ENCODE measurements at regions not wholly inside any gene's neighbourhood (a gene's known extent, or its start where the extent isn't known, plus 50 kb on each side); places are given as distances from the start of the nearest gene placed in this dataset.
A peak's percentile ranks its signal among the peaks of the same experiment; 100 is the strongest.

GRCh38 chrX:110419512-110419911 is 60.9 kb downstream of the RTL9 start:
- no peak overlapping the region for H3K4me3 ChIP-seq
- H3K27me3 ChIP-seq = no peaks in the 10 kb centered on the region
- no peak for TF ChIP-seq CTCF (IDR thresholded peaks at IDR 0.05)
- no peaks in the 10 kb centered on the region for H3K9me3 ChIP-seq
- no peak for DNase-seq
- H3K4me1 ChIP-seq = no peaks in the 10 kb centered on the region
- ATAC-seq = no peak
- intact Hi-C loops (cut with DNase I) = loop anchor here (10.0 kb wide), 1 partner anchor 265 kb away; no protein-coding TSS in a partner anchor
- H3K36me3 ChIP-seq = no peaks in the 10 kb centered on the region
- H3K27ac ChIP-seq = no peak overlapping the region

GRCh38 chrX:110420771-110421499 is 62.3 kb downstream of the RTL9 start:
- no peak for ATAC-seq
- H3K4me1 ChIP-seq = no peaks in the 10 kb centered on the region
- H3K4me3 ChIP-seq = no peak overlapping the region
- H3K36me3 ChIP-seq = no peaks in the 10 kb centered on the region
- intact Hi-C loops (cut with DNase I) = no loop called here
- DNase-seq = no peak
- H3K27me3 ChIP-seq = no peaks in the 10 kb centered on the region
- no peak for TF ChIP-seq CTCF (IDR thresholded peaks at IDR 0.05)
- no peak overlapping the region for H3K27ac ChIP-seq
- H3K9me3 ChIP-seq = no peaks in the 10 kb centered on the region

GRCh38 chrX:110421500-110422455 is 63.1 kb downstream of the RTL9 start:
- TF ChIP-seq CTCF (IDR thresholded peaks at IDR 0.05) = no peak
- intact Hi-C loops (cut with DNase I) = no loop called here
- Histone ChIP-seq H3K9me3 (no peaks in the 10 kb centered on the region), H3K4me3 (no peak overlapping the region), H3K4me1 (no peaks in the 10 kb centered on the region), H3K27ac (no peak overlapping the region), H3K27me3 (no peaks in the 10 kb centered on the region), H3K36me3 (no peaks in the 10 kb centered on the region)
- DNase-seq (no peak), ATAC-seq (peak; percentile 62)

- no peak overlapping the region for H3K4me3 ChIP-seq
- no peak for DNase-seq
- intact Hi-C loops (cut with DNase I) = no loop called here
These were observed 66.8 kb downstream of the RTL9 start for GRCh38 chrX:110425222-110426154.

More at GRCh38 chrX:110425222-110426154, 66.8 kb downstream of the RTL9 start:
- H3K27ac ChIP-seq = no peak overlapping the region
- TF ChIP-seq CTCF (IDR thresholded peaks at IDR 0.05) = no peak
- ATAC-seq = no peak
- no peaks in the 10 kb centered on the region for H3K9me3 ChIP-seq
- H3K4me1 ChIP-seq = no peaks in the 10 kb centered on the region
- no peaks in the 10 kb centered on the region for H3K27me3 ChIP-seq
- H3K36me3 ChIP-seq = no peaks in the 10 kb centered on the region
